ENCODE measurements at regions not wholly inside any gene's neighbourhood (a gene's known extent, or its start where the extent isn't known, plus 50 kb on each side); places are given as distances from the start of the nearest gene placed in this dataset.

DNA sequence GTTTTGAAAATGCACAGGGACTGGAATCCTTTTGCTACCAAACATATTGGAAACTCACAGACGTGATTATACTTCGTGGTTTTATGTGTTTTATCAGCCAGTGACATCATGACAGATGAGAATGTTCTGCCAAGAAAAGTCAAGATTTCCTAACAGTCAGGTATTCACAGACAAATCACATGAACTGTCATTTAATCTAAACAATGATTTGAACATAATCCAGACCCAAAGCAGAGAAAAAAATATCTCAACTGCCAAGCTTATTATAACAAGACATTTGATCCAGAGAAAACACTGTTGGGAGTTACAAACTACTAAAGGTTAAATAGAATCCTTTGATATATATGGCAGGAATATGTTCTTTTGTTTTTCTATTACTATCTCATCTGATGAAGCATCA, 635.9 kb upstream of the FRG1 start:
- DNase-seq (ENCODE audit: extremely low read depth in 1 of 2, low read depth in 1 of 2): no peak

DNA sequence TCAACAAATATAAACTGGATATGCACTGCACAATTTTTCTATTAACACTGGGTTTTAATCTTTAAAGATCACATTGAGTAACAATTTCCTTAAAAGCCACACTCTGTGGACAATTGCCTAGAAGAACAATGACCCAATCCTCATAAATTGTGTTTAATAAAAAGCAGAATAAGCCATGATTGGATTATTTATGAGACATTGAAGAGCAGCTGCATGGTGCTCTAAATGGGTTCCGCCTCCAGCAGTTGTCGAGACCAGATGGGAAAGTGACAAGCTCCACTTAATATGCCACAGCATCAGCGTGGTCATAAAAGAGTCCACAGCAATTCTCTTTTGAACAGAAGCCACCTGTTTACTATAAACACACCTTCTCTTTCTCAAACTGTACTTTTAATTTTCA, 635.2 kb upstream of the FRG1 start:
- no peak for DNase-seq (ENCODE audit: extremely low read depth in 1 of 2, low read depth in 1 of 2)

DNA sequence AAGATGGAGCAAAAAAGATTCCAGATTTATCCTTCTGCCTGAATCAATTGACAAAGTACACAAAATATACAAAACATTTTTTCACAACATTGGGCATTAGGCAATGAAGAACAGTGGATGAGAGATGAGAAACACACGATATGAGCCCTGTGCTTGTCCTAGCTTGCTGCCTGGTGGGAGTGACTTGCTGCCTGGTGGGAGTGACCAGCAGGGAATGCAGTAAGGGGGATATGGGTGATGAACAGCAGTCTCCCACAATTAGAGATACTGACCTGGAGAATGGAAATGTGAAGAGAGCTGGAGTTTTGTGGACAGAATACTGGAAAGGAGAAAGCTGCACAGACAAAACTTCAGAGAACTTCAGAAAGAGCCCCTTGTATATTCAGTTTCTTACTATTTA, 629.4 kb upstream of the FRG1 start:
- no peak for DNase-seq (ENCODE audit: extremely low read depth in 1 of 2, low read depth in 1 of 2)

DNA sequence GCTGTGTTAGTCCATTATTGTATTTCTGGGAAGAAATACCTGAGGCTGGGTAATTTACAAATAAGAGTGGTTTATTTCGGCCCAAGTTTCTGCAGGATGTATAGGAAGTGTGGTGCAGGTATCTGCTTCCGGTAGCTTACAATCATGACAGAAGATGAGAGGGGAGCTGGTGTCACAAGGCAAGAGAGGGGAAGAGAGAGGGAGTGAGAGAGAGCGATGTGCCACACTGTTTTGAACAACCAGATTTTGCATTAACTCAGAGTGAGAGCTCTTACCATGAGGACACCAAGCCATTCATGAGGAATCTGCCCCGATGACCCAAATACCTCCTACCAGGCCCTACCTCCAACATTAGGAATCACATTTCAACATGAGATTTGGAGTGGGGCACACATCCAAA, 627.6 kb upstream of the FRG1 start:
- DNase-seq (ENCODE audit: extremely low read depth in 1 of 2, low read depth in 1 of 2): no peak

DNA sequence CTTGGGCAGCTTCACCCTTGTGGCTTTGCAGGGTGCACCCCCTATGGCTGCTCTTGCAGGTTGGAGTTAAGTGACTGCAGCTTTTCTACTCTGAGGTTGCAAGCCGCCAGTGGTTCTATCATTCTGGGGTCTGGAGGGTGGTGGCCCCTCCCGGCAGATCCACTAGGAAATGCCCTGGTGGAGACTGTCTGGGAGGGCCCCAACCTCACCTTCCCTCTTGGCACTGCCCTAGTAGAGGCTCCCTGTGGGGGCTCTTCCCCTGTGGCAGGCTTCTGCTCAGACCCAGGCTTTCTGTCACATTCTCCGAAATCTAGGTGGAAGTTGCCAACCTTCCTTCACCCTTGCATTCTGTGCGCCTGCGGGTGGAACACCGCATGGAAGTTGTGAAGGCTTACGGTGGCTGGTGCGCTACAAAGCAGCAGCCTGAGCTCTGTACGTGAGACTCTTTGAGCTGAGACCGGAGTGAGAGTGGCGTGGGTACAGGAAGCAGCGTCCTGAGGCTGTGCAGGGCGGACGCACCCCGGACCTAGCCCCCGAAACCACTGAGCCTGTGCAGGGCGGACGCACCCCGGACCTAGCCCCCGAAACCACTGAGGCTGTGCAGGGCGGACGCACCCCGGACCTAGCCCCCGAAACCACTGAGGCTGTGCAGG, 626.7 kb upstream of the FRG1 start:
- DNase-seq (ENCODE audit: extremely low read depth in 1 of 2, low read depth in 1 of 2): no peak

DNA sequence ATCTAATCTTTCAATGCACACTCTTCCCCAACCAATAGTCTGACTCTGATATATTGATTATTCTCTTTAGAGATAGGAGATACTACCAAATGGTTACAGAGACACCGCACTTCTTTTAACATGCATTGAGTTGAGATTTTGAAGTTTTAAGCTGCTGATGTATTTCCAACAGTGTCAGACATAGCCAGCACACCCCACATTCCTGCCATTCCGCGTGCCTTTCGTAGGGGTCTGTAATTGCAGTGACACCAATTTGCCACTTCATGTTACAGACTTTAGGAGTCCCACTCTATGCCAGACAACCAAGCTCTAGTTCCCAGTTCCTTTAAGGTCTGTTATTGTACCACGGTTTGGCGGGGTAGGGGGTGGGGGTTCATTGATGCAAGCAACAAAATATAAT, 618.2 kb upstream of the FRG1 start:
- DNase-seq (ENCODE audit: extremely low read depth in 1 of 2, low read depth in 1 of 2): no peak

DNA sequence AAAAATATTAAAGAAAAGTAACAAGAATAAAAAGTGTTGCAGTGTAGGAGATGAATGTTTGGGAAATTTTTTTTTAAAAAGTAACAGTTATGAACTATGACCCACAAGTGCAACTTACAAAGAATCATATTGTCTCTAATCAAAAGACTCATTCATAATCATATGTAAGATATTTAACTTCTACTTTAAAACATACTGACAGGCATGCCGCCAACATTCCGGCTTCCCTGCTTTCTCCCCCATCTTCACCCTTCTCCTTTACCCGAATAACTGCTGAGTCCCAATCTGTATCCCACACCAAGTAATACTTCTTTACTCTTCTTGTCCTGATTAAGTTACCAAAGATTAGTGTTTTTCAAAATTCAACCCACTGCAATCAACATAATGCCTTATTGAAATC, 598.8 kb upstream of the FRG1 start:
- DNase-seq (ENCODE audit: extremely low read depth in 1 of 2, low read depth in 1 of 2): no peak

DNA sequence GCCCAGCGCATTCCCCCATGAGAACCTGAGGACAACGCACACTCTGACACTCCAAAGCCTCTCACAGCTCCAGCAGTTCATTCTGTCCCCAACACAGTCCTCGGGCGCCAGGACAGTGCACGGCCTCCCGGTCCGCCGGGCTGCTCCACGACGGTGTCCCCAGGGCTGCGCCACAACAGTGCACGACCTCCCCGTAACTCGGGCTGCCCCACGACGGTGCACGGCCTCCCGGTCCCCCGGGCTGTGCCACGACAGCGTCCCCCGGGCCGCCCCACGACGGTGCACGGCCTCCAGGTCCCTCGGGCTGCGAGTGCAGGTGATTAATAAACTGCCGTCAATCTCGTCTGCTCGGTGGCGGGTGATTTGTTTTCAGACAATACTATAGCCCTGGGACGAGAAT, 585.1 kb upstream of the FRG1 start:
- DNase-seq (ENCODE audit: extremely low read depth in 1 of 2, low read depth in 1 of 2): no peak

DNA sequence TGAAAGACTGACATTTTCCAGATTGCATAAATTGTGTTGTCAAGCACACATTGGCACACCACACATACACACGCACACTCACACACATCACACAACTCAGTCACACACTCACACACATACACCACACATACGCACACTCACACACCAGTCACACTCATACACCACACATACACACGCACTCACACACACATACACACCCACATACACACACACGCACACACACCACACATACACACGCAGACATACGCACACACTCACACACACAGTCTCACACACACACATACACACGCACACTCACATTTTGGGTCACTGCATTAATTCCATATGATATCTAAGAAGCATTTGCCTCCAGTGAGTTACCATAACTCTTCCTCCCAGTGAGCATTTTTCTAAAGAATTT, 578.3 kb upstream of the FRG1 start:
- no peak for DNase-seq (ENCODE audit: extremely low read depth in 1 of 2, low read depth in 1 of 2)

DNA sequence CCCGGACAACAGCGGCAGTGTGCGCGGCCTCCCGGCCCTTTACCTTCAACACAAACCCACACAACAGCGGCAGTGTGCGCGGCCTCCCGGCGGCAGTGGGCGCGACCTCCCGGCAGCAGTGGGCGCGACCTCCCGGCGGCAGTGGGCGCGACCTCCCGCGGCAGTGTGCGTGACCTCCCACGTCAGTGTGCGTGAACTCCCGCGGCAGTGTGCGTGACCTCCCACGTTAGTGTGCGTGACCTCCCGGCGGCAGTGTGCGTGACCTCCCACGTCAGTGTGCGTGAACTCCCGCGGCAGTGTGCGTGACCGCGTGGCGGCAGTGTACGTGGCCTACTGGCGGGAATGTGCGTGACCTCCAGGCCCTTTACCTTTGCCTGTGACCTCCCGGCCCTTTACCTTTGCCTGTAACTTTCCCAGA, 576.6 kb upstream of the FRG1 start:
- DNase-seq (ENCODE audit: extremely low read depth in 1 of 2, low read depth in 1 of 2): no peak

DNA sequence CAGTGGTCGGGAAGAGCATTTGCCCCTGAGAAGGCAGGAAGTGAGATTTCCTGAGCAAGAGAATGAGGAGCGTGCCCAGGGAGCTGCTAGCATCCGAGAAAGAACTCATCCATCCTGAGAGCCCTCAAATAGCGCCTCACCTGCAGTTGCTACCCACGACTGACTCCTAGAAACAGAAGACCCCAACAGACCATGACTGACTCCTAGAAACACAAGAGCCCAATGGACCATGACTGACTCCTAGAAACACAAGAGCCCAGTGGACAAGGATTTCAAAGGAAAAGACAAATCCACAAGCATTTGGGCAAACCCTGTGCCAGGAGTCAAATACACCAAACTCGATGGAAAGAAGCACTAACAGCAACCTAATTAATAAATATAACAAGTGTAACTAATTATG, 575.2 kb upstream of the FRG1 start:
- no peak for DNase-seq (ENCODE audit: extremely low read depth in 1 of 2, low read depth in 1 of 2)

DNA sequence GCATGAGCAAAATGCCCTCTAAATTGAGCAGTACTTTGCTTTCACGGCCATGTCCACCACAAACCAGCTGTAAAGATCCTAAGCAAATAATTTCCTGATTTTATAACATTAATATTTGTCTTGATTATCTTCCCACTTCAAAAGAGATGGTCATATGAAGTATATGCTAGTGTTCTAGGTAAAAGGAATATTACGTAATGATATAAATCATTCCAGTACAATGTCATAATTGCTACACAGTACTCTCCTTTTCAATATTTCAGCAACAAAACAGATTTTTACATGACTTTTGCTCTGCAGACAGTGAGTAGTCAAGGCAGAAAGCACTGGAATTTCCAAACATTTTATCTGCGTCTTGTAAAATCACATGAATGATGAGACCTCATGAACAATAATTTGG, 572.8 kb upstream of the FRG1 start:
- no peak for DNase-seq (ENCODE audit: extremely low read depth in 1 of 2, low read depth in 1 of 2)

DNA sequence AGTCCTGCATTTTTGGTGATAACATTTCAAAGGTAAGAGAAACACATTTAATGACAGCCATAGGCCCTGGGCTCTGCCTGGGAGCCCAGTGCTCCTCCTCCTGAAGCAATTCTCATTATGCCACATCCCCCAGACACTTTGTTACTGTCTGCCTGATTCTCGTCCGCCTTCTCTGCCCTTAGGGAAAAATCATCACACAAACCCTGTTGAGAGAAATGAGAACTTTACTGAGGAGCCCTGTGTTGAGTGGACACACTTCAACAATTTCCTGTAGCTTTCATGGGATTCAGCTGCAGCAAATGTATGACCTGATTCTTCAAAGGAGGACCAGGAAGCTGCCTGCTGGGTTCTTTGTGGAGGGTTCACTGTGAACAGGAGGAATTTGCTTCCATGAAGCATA, 566.5 kb upstream of the FRG1 start:
- no peak for DNase-seq (ENCODE audit: extremely low read depth in 1 of 2, low read depth in 1 of 2)

DNA sequence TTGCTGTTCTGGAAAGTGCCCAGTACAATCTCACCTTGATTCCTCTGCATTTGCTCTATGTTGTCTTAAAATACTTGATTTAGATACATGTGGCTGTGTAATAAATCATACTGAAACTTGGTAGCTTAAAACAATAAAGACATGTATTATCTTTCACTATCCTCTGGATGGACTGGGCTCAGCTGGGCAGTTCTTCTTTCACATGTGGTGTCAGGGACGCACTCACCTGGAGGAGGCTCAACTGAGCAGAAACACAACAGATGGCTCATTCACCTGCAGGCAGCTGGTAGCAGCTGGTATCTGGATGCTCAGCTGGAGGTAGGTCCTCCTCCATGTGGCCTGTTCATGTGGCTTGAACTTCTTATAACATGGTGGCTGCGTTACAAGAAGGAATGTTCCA, 563.8 kb upstream of the FRG1 start:
- DNase-seq (ENCODE audit: extremely low read depth in 1 of 2, low read depth in 1 of 2): no peak

DNA sequence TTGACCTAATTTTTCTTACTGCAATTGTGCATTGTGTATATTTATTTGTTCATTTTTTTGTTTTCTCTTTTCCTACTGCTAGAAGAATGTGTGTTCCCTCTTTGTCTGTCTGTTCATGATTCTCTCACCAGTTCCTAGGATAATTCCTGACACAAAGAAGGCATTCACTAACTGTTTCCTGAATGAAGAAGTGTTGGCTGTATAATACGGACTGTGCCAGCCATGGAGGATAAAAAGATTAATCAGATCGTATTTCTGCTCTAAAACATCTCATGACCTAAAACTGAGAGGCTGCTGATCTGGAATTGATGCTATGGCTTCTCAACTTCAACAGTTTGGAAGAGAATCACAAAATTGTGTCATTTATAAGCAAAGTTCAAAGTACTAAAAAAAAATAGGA, 563.1 kb upstream of the FRG1 start:
- DNase-seq (ENCODE audit: extremely low read depth in 1 of 2, low read depth in 1 of 2): no peak

DNA sequence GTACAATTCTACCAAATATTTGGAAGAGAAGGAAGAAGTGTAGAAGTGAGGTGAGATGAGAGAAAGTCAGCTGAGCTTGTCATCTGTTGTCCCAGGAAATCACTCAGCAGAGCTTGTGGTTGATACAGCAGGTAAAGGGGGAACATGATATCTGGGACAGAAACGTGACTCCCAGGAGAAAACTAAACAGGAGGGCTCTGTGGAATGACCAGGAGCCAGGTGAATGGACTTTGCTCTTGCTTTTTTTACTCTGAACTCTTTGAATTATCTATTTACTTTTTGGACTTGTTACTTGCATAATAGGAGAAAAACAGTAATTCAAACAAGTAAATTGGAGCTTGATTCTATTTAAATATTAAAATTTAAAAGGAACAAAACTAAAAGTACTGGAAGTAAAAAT, 555.6 kb upstream of the FRG1 start:
- no peak for DNase-seq (ENCODE audit: extremely low read depth in 1 of 2, low read depth in 1 of 2)

DNA sequence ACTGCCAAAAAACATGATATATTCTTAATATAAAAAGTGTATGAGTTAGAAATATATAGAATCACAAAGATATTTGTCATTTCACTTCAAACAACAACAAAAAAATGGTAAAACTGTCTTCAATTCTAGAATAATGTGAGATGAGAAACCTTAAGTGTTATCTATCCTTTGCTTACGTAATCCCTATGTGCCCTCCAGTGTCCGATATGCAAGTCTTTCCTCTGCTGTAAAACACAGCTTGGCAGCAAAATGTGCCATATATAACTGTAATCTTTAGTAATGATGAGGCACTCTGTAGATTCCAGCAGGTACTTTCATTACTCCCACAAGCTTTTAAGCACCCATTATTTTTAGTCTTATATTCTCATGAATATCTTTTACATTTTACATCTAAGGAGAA, 555.1 kb upstream of the FRG1 start:
- no peak for DNase-seq (ENCODE audit: extremely low read depth in 1 of 2, low read depth in 1 of 2)

DNA sequence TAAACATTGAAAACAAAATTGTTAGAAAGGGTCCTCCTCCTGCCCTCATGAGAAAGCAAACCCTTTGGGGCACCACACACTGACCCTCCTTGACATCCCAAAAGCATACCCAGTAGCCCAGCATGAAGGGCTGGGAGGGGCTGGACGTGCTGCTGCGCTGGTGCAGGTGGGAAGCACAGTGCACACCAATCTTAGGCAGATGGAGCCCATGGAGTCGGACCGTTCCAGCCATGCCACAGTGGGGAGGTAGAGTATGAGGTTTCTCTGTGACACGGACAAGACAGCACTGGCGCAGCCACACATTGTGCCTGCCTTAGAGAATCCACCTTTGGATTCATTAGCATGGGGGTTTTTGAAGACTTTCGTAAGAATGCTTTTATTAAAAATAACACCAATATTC, 544.2 kb upstream of the FRG1 start:
- DNase-seq (ENCODE audit: extremely low read depth in 1 of 2, low read depth in 1 of 2): no peak

DNA sequence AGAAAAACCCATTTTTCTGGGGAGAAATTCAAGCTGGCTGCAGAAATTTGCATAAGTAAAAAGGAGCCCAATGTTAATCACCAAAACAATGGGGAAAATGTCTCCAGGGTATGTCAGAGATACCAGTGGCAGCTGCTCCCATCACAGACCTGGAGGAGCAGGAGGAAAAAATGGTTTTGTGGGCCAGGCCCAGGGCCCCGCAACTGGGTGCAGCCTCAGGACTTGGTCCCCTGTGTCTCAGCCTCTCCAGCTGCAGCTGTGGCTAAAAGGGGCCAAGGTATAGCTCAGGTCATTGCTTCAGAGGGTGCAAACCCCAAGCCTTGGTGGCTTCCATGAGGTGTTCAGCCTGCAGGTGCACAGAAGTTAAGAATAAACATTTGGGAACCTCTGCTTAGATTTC, 536.4 kb upstream of the FRG1 start:
- no peak for DNase-seq (ENCODE audit: extremely low read depth in 1 of 2, low read depth in 1 of 2)

DNA sequence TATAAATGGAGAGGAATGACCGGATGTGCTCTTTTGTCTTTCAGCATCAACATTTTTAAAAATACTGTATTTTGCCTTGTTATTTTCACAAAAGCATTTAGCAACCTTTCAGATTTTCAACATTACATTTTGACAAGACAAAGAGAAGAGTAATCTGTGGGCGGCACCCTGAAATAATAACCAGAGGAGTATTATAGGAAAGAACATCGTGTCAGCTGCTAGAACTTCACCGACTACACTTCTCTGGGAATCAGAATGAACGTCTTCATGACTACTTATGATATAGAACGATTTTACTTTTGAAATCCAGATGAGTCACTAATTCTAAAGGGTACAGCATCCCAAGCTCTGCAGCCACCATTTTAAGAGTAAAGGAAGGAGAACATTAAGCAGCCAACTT, 531.5 kb upstream of the FRG1 start:
- DNase-seq (ENCODE audit: extremely low read depth in 1 of 2, low read depth in 1 of 2): no peak

DNA sequence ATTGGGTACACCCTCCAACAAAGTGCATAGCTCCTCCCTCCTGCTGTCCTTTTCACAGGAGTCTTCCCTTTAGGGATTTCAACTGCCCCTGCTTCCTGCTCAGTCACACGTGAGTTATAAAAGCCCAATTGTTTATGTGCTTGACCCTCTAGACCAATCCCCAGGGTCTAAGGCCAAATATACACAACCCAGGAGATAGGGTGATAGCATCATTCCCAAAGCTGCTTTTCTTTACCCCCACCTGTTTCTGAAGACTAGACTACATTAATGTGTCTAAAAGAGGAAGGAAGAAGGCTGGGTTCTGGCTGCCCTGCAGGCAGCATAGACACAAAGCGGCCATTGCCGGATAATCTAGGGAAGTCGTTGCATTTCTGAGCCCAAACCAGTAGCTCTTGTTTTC, 526.7 kb upstream of the FRG1 start:
- DNase-seq (ENCODE audit: extremely low read depth in 1 of 2, low read depth in 1 of 2): no peak

DNA sequence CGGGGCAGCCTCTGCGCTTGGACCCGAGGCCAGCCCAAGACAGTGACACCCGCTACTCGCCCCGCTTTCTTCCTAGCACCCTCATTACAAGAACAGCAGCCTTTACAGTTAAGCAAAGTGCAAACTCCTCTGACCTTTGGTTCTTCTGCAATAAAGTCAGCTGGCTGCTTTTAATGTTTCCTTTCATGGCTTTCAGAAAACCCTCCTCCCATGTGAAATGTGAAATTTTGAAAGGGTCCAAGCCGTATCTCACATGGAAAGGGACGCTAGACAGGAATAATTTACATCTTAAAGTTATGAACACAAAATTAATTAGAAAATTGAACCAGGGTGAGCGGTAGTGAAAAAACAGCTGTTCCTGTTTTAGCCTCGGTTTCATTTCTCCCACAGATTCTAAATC, 520.1 kb upstream of the FRG1 start:
- DNase-seq (ENCODE audit: extremely low read depth in 1 of 2, low read depth in 1 of 2): no peak

DNA sequence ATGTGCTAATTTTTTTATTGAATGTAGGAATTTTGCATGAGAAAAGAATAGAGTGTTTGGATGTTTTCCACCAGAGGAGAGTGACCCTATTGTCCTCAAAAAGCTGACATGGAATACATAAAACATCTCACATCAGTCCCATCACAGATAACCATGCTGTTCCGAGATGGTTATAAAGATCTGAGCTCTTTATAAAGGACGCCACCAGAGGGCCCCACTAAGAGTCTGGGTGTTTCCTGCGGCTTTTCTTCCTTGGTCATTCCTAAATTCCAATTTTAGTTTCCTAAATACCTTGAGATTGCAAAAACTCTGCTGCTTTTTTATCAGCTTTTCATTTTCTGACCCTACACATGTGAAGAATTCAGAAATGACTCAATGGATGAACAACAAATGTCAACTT, 504.5 kb upstream of the FRG1 start:
- no peak for DNase-seq (ENCODE audit: extremely low read depth in 1 of 2, low read depth in 1 of 2)

DNA sequence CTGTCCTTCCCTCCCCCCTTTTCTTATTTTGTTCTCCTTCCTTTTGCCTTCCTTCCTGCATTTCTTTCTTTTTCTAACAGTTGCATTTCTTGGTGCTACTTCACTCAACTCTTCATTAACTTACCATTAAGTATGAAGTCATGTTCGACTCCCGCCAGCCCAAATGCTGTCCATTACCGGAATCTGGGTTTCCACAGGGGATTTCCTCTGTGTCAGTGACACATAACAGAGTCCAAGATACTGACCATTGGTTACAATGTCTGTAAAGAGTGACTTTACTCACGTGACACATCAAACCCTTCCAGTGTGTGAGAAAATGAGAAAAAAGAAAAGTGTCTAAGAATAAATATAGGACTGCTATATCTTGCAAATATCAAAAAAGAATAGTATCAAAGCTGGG, 500.0 kb upstream of the FRG1 start:
- no peak for DNase-seq (ENCODE audit: extremely low read depth in 1 of 2, low read depth in 1 of 2)
